Fibroblast of peridontal ligament (primary cell): ENCODE measurements at regions not wholly inside any gene's neighbourhood (a gene's known extent, or its start where the extent isn't known, plus 50 kb on each side); places are given as distances from the start of the nearest gene placed in this dataset.
"Not testable (repeated sequence)": the region's sequence is repeated elsewhere in the genome, so short reads cannot be mapped to it uniquely, and the experiment has no call there.

Experiments used
- DNase-seq: peaks from one replicate; pipeline ENCODE4 v3.0.0-alpha.2; 2010; ENCODE audit errors: extremely low read depth

DNA sequence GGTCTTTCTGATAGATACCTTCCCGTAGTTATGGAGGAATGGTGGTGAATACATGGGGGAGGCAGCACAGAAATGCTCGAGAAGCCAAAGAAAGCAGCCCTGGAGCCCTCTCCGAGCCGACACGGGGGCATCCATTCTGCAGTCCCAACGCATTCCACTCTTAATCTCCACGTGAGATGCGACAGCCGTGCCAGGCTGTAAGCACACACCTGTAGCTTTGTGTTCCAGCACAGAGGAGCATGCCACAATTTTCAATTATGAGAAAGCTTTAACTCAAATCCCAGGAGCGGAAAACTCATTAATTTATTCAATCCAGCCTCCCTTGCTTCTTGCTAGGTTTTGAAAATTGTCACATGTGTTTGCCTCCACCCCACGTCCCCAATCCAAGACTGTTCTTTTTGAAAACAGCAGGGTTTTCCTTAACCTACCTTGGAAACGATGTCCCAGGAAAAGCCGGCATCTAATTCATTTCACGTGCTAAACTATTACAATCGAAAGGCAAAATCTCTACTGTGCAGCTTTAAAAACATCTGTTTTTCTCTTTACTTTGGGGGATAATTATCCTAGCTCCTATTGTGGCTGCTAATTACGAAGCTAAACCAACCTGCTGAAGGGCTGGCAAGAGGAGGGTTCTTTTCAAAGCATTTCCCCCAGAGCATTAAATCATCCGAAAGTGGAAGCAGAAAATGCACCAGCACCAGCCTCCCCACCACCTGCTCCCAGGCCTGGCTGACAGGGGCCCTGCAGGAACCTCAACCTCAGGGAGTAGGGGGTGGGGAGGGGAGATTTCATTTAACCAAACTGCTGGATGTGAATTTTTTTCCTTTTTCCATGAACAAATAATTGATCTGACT, 56.0 kb upstream of the CHST15 start:
- DNase-seq: no peak

GRCh38 chr10:124148509-124149188, 55.3 kb upstream of the CHST15 start:
- DNase-seq: not testable (repeated sequence)

GRCh38 chr10:124146483-124146882, 53.1 kb upstream of the CHST15 start:
- DNase-seq: no peak

DNA sequence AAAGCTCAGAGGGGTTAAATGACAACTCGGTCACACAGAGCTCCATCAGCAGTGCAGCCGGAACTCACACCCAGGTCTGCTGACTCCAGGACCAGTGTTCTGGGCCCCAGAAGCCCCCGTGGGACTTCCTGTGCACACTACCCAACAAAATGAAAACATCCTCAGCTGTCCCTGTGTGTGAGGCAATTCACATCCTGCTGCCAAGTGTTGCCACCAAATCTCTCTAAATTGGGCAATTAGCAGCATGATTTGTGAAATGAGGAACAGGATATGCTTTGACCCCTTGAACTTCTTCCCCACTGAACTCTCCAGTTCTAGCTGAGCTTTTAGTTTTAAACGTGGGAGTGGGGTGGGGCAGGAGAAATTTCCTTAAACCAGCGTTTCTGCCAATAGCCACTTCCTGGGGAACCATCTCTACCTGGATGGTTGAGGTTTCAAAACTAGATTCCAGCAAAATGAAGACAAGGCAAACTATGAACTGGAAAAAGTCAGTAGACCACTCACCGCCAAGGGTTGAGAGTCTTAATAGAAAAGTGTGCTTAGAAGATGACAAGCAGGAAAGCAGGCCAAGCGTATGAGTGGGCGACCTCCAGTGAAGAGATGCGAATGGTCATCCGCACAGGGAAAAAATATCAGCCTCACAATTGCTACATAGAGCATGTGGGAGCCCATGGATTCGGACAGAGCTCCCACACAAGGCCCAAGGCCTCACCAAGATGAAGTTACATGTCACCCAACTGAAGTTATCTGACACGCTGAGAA, 51.9 kb upstream of the CHST15 start:
- DNase-seq: peak; percentile 42

DNA sequence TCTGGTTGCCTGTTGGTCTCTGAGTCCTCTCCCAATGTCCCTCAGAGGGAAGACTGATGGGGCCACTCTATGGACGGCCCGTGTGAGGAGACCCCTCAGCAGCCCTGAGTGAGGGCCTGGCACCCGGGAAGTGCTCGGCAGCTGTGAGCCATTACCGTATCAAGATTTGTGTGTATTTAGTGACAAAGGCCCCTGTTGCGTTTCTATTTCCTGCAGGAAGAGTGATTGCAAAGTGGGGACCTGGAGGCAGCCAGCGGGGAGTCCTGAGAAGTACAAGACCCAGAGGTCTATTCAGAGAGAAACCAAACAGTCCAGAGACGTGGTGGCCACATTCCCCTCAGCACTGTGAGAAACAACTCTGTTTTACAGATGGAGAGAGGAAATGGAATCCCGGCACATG, 51.1 kb upstream of the CHST15 start:
- no peak for DNase-seq

GRCh38 chr10:124143721-124144120, 50.3 kb upstream of the CHST15 start:
- DNase-seq: no peak
